ENCODE measurements at regions not wholly inside any gene's neighbourhood (a gene's known extent, or its start where the extent isn't known, plus 50 kb on each side); places are given as distances from the start of the nearest gene placed in this dataset.

- no peaks in the 10 kb centered on the region for H3F3A ChIP-seq (ENCODE audit: insufficient read depth)
- TF ChIP-seq EZH2phosphoT487 (conservative IDR thresholded peaks at IDR 0.05; ENCODE audit: low read length) = no peak
- TF ChIP-seq CTCF (IDR thresholded peaks at IDR 0.05; ENCODE audit: insufficient read depth, low read length, poor library complexity, severe bottlenecking) = no peak
Observed at GRCh38 chr4:162640152-162640551, 476.4 kb upstream of the FSTL5 start.

GRCh38 chr4:162634390-162634789 lies 470.6 kb upstream of the FSTL5 start:
- Histone ChIP-seq H2AFZ (ENCODE audit: low read depth, low read length, severe bottlenecking) (no peak overlapping the region), H3K79me2 (ENCODE audit: insufficient read depth, low read length) (no peaks in the 10 kb centered on the region), H3K36me3 (ENCODE audit: low read length) (no peaks in the 10 kb centered on the region), H3K9ac (ENCODE audit: low read length) (no peak overlapping the region), H3K27ac (ENCODE audit: low read depth, low read length) (no peak overlapping the region), H3K9me2 (replicated peaks; ENCODE audit: insufficient read depth, low read length) (no peaks in the 10 kb centered on the region), H3K9me3 (ENCODE audit: insufficient read depth, low read length) (no peaks in the 10 kb centered on the region), H3K4me3 (ENCODE audit: insufficient read depth, low read length, poor library complexity, severe bottlenecking) (no peak overlapping the region), H3F3A (ENCODE audit: insufficient read depth) (no peaks in the 10 kb centered on the region), H3K27me3 (ENCODE audit: low read length) (no peaks in the 10 kb centered on the region), H3K4me2 (ENCODE audit: low read depth, low read length, poor library complexity, severe bottlenecking) (no peak overlapping the region), H4K20me1 (ENCODE audit: low read depth, low read length) (no peaks in the 10 kb centered on the region)
- no peak for TF ChIP-seq EZH2phosphoT487 (conservative IDR thresholded peaks at IDR 0.05; ENCODE audit: low read length)
- TF ChIP-seq CTCF (IDR thresholded peaks at IDR 0.05; ENCODE audit: insufficient read depth, low read length, poor library complexity, severe bottlenecking) = no peak

More at GRCh38 chr4:162640152-162640551, 476.4 kb upstream of the FSTL5 start:
- H3K27ac ChIP-seq (ENCODE audit: low read depth, low read length) = no peak overlapping the region
- no peaks in the 10 kb centered on the region for H3K9me2 ChIP-seq (replicated peaks; ENCODE audit: insufficient read depth, low read length)
- no peaks in the 10 kb centered on the region for H3K79me2 ChIP-seq (ENCODE audit: insufficient read depth, low read length)
- no peak overlapping the region for H2AFZ ChIP-seq (ENCODE audit: low read depth, low read length, severe bottlenecking)
- H4K20me1 ChIP-seq (ENCODE audit: low read depth, low read length) = no peaks in the 10 kb centered on the region
- H3K4me2 ChIP-seq (ENCODE audit: low read depth, low read length, poor library complexity, severe bottlenecking) = no peak overlapping the region
- no peaks in the 10 kb centered on the region for H3K9me3 ChIP-seq (ENCODE audit: insufficient read depth, low read length)
- no peak overlapping the region for H3K4me3 ChIP-seq (ENCODE audit: insufficient read depth, low read length, poor library complexity, severe bottlenecking)
- no peaks in the 10 kb centered on the region for H3K36me3 ChIP-seq (ENCODE audit: low read length)
- H3K9ac ChIP-seq (ENCODE audit: low read length) = no peak overlapping the region
- no peaks in the 10 kb centered on the region for H3K27me3 ChIP-seq (ENCODE audit: low read length)

GRCh38 chr4:162622664-162623063 lies 458.9 kb upstream of the FSTL5 start:
- H3K79me2 ChIP-seq (ENCODE audit: insufficient read depth, low read length) = no peaks in the 10 kb centered on the region
- H3K9me3 ChIP-seq (ENCODE audit: insufficient read depth, low read length) = no peaks in the 10 kb centered on the region
- TF ChIP-seq CTCF (IDR thresholded peaks at IDR 0.05; ENCODE audit: insufficient read depth, low read length, poor library complexity, severe bottlenecking) (no peak), EZH2phosphoT487 (conservative IDR thresholded peaks at IDR 0.05; ENCODE audit: low read length) (no peak)
- no peak overlapping the region for H3K4me2 ChIP-seq (ENCODE audit: low read depth, low read length, poor library complexity, severe bottlenecking)
- no peaks in the 10 kb centered on the region for H3K36me3 ChIP-seq (ENCODE audit: low read length)
- no peaks in the 10 kb centered on the region for H3K9me2 ChIP-seq (replicated peaks; ENCODE audit: insufficient read depth, low read length)
- H2AFZ ChIP-seq (ENCODE audit: low read depth, low read length, severe bottlenecking) = no peak overlapping the region
- no peak overlapping the region for H3K27ac ChIP-seq (ENCODE audit: low read depth, low read length)
- H3K4me3 ChIP-seq (ENCODE audit: insufficient read depth, low read length, poor library complexity, severe bottlenecking) = no peak overlapping the region
- no peaks in the 10 kb centered on the region for H4K20me1 ChIP-seq (ENCODE audit: low read depth, low read length)
- H3K27me3 ChIP-seq (ENCODE audit: low read length) = no peaks in the 10 kb centered on the region
- no peaks in the 10 kb centered on the region for H3F3A ChIP-seq (ENCODE audit: insufficient read depth)
- H3K9ac ChIP-seq (ENCODE audit: low read length) = no peak overlapping the region

All from SU-DHL-6 (cell line).